ENCODE measurements at regions not wholly inside any gene's neighbourhood (a gene's known extent, or its start where the extent isn't known, plus 50 kb on each side); places are given as distances from the start of the nearest gene placed in this dataset.

DNA sequence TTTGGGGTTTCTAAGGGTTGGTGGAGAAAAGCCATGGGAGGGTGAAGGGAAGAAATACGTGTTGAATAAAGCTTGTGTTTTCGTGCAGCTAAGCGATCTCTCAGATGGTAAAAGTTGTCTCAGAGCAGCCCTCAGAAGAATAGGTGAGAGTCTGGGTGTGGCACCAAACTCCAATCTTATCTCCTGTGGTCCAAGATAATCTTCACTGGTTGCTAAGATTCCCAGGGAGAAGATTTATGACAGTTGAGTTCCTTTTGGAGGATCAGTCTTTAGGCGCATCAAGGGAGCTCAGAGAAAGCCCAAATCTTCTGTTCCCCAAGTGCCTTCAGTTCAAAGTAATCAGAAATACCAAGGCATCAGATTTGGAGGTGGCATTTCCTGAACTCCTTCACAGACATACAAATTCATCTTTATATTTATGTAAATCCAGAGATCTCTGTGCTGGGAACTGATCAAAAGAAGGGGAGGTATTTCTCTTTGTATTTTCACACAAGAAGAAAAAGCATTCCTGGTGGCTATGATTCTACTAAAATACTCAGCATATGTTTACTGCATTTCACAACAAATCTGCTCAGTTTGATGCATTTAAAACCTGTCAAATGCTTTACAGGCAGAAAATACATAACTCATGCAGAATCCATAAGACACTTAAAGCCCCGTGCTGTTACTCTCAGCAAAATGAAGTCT is 102.9 kb downstream of the ABCC12 start:
- no peak overlapping the region for H3K4me3 Mint-ChIP-seq
- H3K4me2 ChIP-seq: peak overlapping the region; percentile 28; the same call in 1 of the 2 replicates
- no peak for ATAC-seq
- H3K79me2 ChIP-seq (replicated peaks; ENCODE audit: insufficient read depth): no peaks in the 10 kb centered on the region
- H3K4me1 Mint-ChIP-seq: peaks cover 29% of the 10 kb centered on the region
- H3K27ac Mint-ChIP-seq: no peak overlapping the region
- no peaks in the 10 kb centered on the region for H3F3A ChIP-seq (replicated peaks; ENCODE audit: low read depth)
- peaks cover 8% of the 10 kb centered on the region for H3K27me3 Mint-ChIP-seq (ENCODE audit: insufficient read depth, low read depth, poor library complexity)
- no peaks in the 10 kb centered on the region for H4K20me1 ChIP-seq (replicated peaks; ENCODE audit: insufficient read depth)
- TF ChIP-seq JUNB (IDR thresholded peaks at IDR 0.05; ENCODE audit: unreplicated experiment) (no peak), ZNF114 (CRISPR knock-in tag; IDR thresholded peaks at IDR 0.05) (no peak), EZH2 (IDR thresholded peaks at IDR 0.05; ENCODE audit: low read depth, unreplicated experiment) (no peak), CREB1 (CRISPR knock-in tag; IDR thresholded peaks at IDR 0.05; ENCODE audit: low read depth) (no peak), EZH2phosphoT487 (IDR thresholded peaks at IDR 0.05; ENCODE audit: unreplicated experiment) (no peak), NANOG (IDR thresholded peaks at IDR 0.05; ENCODE audit: borderline replicate concordance) (no peak), STAT1 (IDR thresholded peaks at IDR 0.05; ENCODE audit: unreplicated experiment) (no peak), POLR2AphosphoS5 (IDR thresholded peaks at IDR 0.05; ENCODE audit: low read depth) (no peak), ZNF331 (CRISPR knock-in tag; IDR thresholded peaks at IDR 0.05; ENCODE audit: low read depth) (no peak)
- TF ChIP-seq, protein P1, sequence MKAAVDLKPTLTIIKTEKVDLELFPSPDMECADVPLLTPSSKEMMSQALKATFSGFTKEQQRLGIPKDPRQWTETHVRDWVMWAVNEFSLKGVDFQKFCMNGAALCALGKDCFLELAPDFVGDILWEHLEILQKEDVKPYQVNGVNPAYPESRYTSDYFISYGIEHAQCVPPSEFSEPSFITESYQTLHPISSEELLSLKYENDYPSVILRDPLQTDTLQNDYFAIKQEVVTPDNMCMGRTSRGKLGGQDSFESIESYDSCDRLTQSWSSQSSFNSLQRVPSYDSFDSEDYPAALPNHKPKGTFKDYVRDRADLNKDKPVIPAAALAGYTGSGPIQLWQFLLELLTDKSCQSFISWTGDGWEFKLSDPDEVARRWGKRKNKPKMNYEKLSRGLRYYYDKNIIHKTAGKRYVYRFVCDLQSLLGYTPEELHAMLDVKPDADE (IDR thresholded peaks at IDR 0.05): no peak
- TF ChIP-seq, protein P2, sequence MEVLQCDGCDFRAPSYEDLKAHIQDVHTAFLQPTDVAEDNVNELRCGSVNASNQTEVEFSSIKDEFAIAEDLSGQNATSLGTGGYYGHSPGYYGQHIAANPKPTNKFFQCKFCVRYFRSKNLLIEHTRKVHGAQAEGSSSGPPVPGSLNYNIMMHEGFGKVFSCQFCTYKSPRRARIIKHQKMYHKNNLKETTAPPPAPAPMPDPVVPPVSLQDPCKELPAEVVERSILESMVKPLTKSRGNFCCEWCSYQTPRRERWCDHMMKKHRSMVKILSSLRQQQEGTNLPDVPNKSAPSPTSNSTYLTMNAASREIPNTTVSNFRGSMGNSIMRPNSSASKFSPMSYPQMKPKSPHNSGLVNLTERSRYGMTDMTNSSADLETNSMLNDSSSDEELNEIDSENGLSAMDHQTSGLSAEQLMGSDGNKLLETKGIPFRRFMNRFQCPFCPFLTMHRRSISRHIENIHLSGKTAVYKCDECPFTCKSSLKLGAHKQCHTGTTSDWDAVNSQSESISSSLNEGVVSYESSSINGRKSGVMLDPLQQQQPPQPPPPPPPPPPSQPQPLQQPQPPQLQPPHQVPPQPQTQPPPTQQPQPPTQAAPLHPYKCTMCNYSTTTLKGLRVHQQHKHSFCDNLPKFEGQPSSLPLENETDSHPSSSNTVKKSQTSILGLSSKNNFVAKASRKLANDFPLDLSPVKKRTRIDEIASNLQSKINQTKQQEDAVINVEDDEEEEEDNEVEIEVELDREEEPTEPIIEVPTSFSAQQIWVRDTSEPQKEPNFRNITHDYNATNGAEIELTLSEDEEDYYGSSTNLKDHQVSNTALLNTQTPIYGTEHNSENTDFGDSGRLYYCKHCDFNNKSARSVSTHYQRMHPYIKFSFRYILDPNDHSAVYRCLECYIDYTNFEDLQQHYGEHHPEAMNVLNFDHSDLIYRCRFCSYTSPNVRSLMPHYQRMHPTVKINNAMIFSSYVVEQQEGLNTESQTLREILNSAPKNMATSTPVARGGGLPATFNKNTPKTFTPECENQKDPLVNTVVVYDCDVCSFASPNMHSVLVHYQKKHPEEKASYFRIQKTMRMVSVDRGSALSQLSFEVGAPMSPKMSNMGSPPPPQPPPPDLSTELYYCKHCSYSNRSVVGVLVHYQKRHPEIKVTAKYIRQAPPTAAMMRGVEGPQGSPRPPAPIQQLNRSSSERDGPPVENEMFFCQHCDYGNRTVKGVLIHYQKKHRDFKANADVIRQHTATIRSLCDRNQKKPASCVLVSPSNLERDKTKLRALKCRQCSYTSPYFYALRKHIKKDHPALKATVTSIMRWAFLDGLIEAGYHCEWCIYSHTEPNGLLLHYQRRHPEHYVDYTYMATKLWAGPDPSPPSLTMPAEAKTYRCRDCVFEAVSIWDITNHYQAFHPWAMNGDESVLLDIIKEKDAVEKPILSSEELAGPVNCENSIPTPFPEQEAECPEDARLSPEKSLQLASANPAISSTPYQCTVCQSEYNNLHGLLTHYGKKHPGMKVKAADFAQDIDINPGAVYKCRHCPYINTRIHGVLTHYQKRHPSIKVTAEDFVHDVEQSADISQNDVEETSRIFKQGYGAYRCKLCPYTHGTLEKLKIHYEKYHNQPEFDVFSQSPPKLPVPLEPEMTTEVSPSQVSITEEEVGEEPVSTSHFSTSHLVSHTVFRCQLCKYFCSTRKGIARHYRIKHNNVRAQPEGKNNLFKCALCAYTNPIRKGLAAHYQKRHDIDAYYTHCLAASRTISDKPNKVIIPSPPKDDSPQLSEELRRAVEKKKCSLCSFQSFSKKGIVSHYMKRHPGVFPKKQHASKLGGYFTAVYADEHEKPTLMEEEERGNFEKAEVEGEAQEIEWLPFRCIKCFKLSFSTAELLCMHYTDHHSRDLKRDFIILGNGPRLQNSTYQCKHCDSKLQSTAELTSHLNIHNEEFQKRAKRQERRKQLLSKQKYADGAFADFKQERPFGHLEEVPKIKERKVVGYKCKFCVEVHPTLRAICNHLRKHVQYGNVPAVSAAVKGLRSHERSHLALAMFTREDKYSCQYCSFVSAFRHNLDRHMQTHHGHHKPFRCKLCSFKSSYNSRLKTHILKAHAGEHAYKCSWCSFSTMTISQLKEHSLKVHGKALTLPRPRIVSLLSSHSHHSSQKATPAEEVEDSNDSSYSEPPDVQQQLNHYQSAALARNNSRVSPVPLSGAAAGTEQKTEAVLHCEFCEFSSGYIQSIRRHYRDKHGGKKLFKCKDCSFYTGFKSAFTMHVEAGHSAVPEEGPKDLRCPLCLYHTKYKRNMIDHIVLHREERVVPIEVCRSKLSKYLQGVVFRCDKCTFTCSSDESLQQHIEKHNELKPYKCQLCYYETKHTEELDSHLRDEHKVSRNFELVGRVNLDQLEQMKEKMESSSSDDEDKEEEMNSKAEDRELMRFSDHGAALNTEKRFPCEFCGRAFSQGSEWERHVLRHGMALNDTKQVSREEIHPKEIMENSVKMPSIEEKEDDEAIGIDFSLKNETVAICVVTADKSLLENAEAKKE (CRISPR knock-in tag; IDR thresholded peaks at IDR 0.05): no peak
- TF ChIP-seq, protein P3, sequence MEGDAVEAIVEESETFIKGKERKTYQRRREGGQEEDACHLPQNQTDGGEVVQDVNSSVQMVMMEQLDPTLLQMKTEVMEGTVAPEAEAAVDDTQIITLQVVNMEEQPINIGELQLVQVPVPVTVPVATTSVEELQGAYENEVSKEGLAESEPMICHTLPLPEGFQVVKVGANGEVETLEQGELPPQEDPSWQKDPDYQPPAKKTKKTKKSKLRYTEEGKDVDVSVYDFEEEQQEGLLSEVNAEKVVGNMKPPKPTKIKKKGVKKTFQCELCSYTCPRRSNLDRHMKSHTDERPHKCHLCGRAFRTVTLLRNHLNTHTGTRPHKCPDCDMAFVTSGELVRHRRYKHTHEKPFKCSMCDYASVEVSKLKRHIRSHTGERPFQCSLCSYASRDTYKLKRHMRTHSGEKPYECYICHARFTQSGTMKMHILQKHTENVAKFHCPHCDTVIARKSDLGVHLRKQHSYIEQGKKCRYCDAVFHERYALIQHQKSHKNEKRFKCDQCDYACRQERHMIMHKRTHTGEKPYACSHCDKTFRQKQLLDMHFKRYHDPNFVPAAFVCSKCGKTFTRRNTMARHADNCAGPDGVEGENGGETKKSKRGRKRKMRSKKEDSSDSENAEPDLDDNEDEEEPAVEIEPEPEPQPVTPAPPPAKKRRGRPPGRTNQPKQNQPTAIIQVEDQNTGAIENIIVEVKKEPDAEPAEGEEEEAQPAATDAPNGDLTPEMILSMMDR (conservative IDR thresholded peaks at IDR 0.05; ENCODE audit: low read depth in 2 of 2): no peak
- TF ChIP-seq, protein P4, sequence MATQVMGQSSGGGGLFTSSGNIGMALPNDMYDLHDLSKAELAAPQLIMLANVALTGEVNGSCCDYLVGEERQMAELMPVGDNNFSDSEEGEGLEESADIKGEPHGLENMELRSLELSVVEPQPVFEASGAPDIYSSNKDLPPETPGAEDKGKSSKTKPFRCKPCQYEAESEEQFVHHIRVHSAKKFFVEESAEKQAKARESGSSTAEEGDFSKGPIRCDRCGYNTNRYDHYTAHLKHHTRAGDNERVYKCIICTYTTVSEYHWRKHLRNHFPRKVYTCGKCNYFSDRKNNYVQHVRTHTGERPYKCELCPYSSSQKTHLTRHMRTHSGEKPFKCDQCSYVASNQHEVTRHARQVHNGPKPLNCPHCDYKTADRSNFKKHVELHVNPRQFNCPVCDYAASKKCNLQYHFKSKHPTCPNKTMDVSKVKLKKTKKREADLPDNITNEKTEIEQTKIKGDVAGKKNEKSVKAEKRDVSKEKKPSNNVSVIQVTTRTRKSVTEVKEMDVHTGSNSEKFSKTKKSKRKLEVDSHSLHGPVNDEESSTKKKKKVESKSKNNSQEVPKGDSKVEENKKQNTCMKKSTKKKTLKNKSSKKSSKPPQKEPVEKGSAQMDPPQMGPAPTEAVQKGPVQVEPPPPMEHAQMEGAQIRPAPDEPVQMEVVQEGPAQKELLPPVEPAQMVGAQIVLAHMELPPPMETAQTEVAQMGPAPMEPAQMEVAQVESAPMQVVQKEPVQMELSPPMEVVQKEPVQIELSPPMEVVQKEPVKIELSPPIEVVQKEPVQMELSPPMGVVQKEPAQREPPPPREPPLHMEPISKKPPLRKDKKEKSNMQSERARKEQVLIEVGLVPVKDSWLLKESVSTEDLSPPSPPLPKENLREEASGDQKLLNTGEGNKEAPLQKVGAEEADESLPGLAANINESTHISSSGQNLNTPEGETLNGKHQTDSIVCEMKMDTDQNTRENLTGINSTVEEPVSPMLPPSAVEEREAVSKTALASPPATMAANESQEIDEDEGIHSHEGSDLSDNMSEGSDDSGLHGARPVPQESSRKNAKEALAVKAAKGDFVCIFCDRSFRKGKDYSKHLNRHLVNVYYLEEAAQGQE (IDR thresholded peaks at IDR 0.05; ENCODE audit: unreplicated experiment): no peak
- no peaks in the 10 kb centered on the region for H3K36me3 Mint-ChIP-seq (ENCODE audit: low read depth)
- H3K9me3 Mint-ChIP-seq: no peaks in the 10 kb centered on the region
- peaks cover 20% of the 10 kb centered on the region for H3K4me1 ChIP-seq (ENCODE audit: insufficient read depth)
- H3K27ac ChIP-seq (ENCODE audit: low read depth): no peak overlapping the region
- no peak overlapping the region; the same call in 1 of the 2 replicates for H2AFZ ChIP-seq
- H3K36me3 ChIP-seq (ENCODE audit: insufficient read depth): no peaks in the 10 kb centered on the region
- DNase-seq (ENCODE audit: low spot score): no peak
- 0 out of 2 replicates have a peak, but pooled peaks cover 8% of the 10 kb centered on the region for H3K9me2 ChIP-seq (ENCODE audit: insufficient read depth)
- H3K27me3 ChIP-seq (ENCODE audit: insufficient read depth): no peaks in the 10 kb centered on the region
- H3K4me3 ChIP-seq: no peak overlapping the region
